GM23338 (cell line): ENCODE measurements at regions not wholly inside any gene's neighbourhood (a gene's known extent, or its start where the extent isn't known, plus 50 kb on each side); places are given as distances from the start of the nearest gene placed in this dataset.
A peak's percentile ranks its signal among the peaks of the same experiment; 100 is the strongest.

ENCODE experiments used
- ATAC-seq: fragments of 200-7000 bp; cut with Tn5 transposase; 3 replicates; pipeline ENCODE4 v1.9.1; 2020
- DNase-seq: peaks from one replicate; pipeline ENCODE4 v3.0.0-alpha.2; 2015; ENCODE audit warnings: low spot score
- H2AFZ ChIP-seq: fragments of 200-600 bp; sonication (generic); 2 replicates; pipeline ENCODE4 v1.8.0; 2016; ENCODE audit warnings: antibody characterized with exemption, mild to moderate bottlenecking, moderate library complexity
- H3F3A ChIP-seq: fragments of 200-600 bp; sonication (generic); replicated peaks from 2 replicates; pipeline ENCODE4 v1.8.0; 2017; ENCODE audit warnings: antibody characterized with exemption, mixed run types, low read depth
- H3K27ac ChIP-seq: fragments of 200-600 bp; sonication (generic); 2 replicates; pipeline ENCODE4 v1.6.1; 2016; ENCODE audit warnings: low read depth
- H3K27me3 ChIP-seq: fragments of 200-600 bp; sonication (generic); 2 replicates; pipeline ENCODE4 v1.8.0; 2016; ENCODE audit warnings: mild to moderate bottlenecking, mixed run types, moderate library complexity; ENCODE audit not compliant: insufficient read depth
- H3K36me3 ChIP-seq: fragments of 200-600 bp; sonication (generic); 2 replicates; pipeline ENCODE4 v1.8.0; 2016; ENCODE audit warnings: mild to moderate bottlenecking; ENCODE audit not compliant: insufficient read depth
- H3K4me1 ChIP-seq: fragments of 200-600 bp; sonication (generic); 2 replicates; pipeline ENCODE4 v1.8.0; 2016; ENCODE audit warnings: mild to moderate bottlenecking, moderate library complexity; ENCODE audit not compliant: insufficient read depth
- H3K4me2 ChIP-seq: fragments of 200-600 bp; sonication (generic); 2 replicates; pipeline ENCODE4 v1.7.1; 2017; ENCODE audit warnings: mixed run types
- H3K4me3 ChIP-seq: fragments of 200-600 bp; sonication (generic); 2 replicates; pipeline ENCODE4 v1.6.1; 2016; ENCODE audit warnings: mixed run types
- H3K79me2 ChIP-seq: fragments of 200-600 bp; sonication (generic); replicated peaks from 2 replicates; pipeline ENCODE4 v1.8.0; 2017; ENCODE audit warnings: mild to moderate bottlenecking; ENCODE audit not compliant: insufficient read depth
- H3K9me2 ChIP-seq: fragments of 200-600 bp; sonication (generic); 2 replicates; pipeline ENCODE4 v1.8.0; 2017; ENCODE audit not compliant: insufficient read depth
- H4K20me1 ChIP-seq: fragments of 200-600 bp; sonication (generic); replicated peaks from 2 replicates; pipeline ENCODE4 v1.8.0; 2017; ENCODE audit warnings: mild to moderate bottlenecking; ENCODE audit not compliant: insufficient read depth
- H3K27ac Mint-ChIP-seq: 2 replicates; pipeline ENCODE4 v1.8.0; 2020; ENCODE audit warnings: inconsistent platforms, mild to moderate bottlenecking, moderate library complexity, mixed read lengths
- H3K27me3 Mint-ChIP-seq: 3 replicates; pipeline ENCODE4 v1.8.0; 2022; ENCODE audit warnings: low read depth, mild to moderate bottlenecking, moderate library complexity, mixed read lengths, inconsistent platforms; ENCODE audit not compliant: insufficient read depth, poor library complexity
- H3K36me3 Mint-ChIP-seq: 3 replicates; pipeline ENCODE4 v1.8.0; 2021; ENCODE audit warnings: low read depth, mild to moderate bottlenecking, inconsistent platforms, moderate library complexity, mixed read lengths
- H3K4me1 Mint-ChIP-seq: 3 replicates; pipeline ENCODE4 v1.8.0; 2020; ENCODE audit warnings: mild to moderate bottlenecking, inconsistent platforms, mixed read lengths
- H3K4me3 Mint-ChIP-seq: 3 replicates; pipeline ENCODE4 v1.8.0; 2021; ENCODE audit warnings: moderate library complexity, mild to moderate bottlenecking, inconsistent platforms, mixed read lengths
- H3K9me3 Mint-ChIP-seq: 3 replicates; pipeline ENCODE4 v1.8.0; 2020; ENCODE audit warnings: moderate library complexity, mild to moderate bottlenecking, inconsistent platforms, mixed read lengths
- CREB1 ChIP-seq: fragments of 250-450 bp; sonication (Bioruptor Pico); IDR thresholded peaks from 2 replicates; pipeline ENCODE4 v1.5.0; 2020; ENCODE audit warnings: low read depth, mild to moderate bottlenecking, moderate library complexity
- ETS1 ChIP-seq: IDR thresholded peaks from 2 replicates; pipeline ENCODE4 v1.6.1; 2016; ENCODE audit warnings: antibody characterized with exemption
- EZH2 ChIP-seq: fragments of 200-600 bp; sonication (generic); IDR thresholded peaks from one replicate; pipeline ENCODE4 v1.8.0; 2017; ENCODE audit warnings: antibody characterized with exemption, mild to moderate bottlenecking, low read depth; ENCODE audit not compliant: unreplicated experiment
- EZH2phosphoT487 ChIP-seq: fragments of 200-600 bp; sonication (generic); IDR thresholded peaks from one replicate; pipeline ENCODE4 v1.8.1; 2018; ENCODE audit warnings: antibody characterized with exemption; ENCODE audit not compliant: unreplicated experiment
- JUNB ChIP-seq: IDR thresholded peaks from one replicate; pipeline ENCODE4 v1.6.1; 2016; ENCODE audit warnings: antibody characterized with exemption; ENCODE audit not compliant: unreplicated experiment
- NANOG ChIP-seq: IDR thresholded peaks from 2 replicates; pipeline ENCODE4 v1.6.1; 2016; ENCODE audit warnings: antibody characterized with exemption, borderline replicate concordance
- POLR2AphosphoS5 ChIP-seq: IDR thresholded peaks from 2 replicates; pipeline ENCODE4 v1.6.1; 2016; ENCODE audit warnings: antibody characterized with exemption, low read depth
- STAT1 ChIP-seq: IDR thresholded peaks from one replicate; pipeline ENCODE4 v1.6.1; 2016; ENCODE audit warnings: antibody characterized with exemption; ENCODE audit not compliant: unreplicated experiment
- ZNF114 ChIP-seq: fragments of 250-450 bp; sonication (Bioruptor Pico); IDR thresholded peaks from 2 replicates; pipeline ENCODE4 v1.5.0; 2020; ENCODE audit warnings: mild to moderate bottlenecking, moderate library complexity
- ZNF331 ChIP-seq: fragments of 250-450 bp; sonication (Bioruptor Pico); IDR thresholded peaks from 2 replicates; pipeline ENCODE4 v1.5.0; 2020; ENCODE audit warnings: low read depth, mild to moderate bottlenecking, moderate library complexity
- TF ChIP-seq, protein P1 (sequence below): fragments of 250-450 bp; sonication (Bioruptor Pico); IDR thresholded peaks from 2 replicates; pipeline ENCODE4 v1.5.0; 2020; ENCODE audit warnings: mild to moderate bottlenecking, moderate library complexity
- TF ChIP-seq, protein P2 (sequence below), 2 experiments: fragments of 200-600 bp in 1 of 2; sonication (generic) in 1 of 2; conservative IDR thresholded peaks; 2 replicates each; pipeline versions ENCODE4 v1.5.1 to v1.6.1; 2016 to 2017; ENCODE audit warnings: antibody characterized with exemption in 2 of 2, low read depth in 2 of 2, mild to moderate bottlenecking in 2 of 2, moderate library complexity in 1 of 2
- TF ChIP-seq, protein P3 (sequence below): IDR thresholded peaks from one replicate; pipeline ENCODE4 v1.6.1; 2018; ENCODE audit warnings: antibody characterized with exemption; ENCODE audit not compliant: unreplicated experiment

DNA sequence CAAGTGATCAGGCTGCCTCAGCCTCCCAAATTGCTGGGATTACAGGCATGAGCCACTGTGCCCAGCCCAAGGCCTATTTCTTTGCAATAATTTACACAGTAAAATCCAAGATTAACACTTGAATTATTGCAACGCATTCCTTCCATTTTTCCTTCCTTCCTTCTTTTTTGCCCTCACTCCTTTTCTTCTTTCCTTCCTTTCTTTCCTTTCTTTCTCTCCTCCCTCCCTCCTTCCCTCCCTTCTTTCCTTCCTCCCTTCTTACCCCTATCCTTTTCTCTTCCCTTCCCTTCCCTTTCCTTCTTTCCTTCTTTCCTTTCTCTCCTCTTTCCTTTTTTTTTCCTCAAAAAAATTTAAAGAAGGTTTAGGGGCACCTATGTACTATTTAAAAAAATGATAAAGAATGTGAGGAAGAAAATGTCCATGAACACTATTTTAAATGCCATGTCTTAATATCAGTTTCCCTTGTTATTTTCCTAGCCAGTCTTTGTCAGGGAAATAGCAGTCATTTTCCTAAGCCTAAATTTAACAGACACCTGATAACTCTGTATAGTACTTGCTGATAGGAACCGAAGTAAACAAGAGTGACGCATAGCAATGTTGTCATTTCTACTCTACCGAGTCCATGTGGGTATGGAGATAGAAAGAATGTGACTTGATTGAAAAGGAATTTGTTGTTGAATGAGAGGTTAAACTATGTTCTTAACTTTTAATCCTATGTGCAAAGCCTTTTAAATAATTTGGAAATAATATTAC lies 79.8 kb upstream of the HMCN1 start:
- Mint-ChIP-seq H3K27me3 (no peaks in the 10 kb centered on the region), H3K36me3 (peaks cover 13% of the 10 kb centered on the region), H3K27ac (no peak overlapping the region), H3K4me1 (no peaks in the 10 kb centered on the region), H3K4me3 (no peak overlapping the region), H3K9me3 (peaks cover 13% of the 10 kb centered on the region)
- no peak overlapping the region for H3K27ac ChIP-seq
- H4K20me1 ChIP-seq = no peaks in the 10 kb centered on the region
- H3K4me2 ChIP-seq = no peak overlapping the region
- ATAC-seq (no peak), DNase-seq (no peak)
- H3K36me3 ChIP-seq = no peaks in the 10 kb centered on the region; the same call in 1 of the 2 replicates
- no peak for TF ChIP-seq ETS1
- TF ChIP-seq CREB1 (CRISPR knock-in tag) = no peak
- TF ChIP-seq, protein P1, sequence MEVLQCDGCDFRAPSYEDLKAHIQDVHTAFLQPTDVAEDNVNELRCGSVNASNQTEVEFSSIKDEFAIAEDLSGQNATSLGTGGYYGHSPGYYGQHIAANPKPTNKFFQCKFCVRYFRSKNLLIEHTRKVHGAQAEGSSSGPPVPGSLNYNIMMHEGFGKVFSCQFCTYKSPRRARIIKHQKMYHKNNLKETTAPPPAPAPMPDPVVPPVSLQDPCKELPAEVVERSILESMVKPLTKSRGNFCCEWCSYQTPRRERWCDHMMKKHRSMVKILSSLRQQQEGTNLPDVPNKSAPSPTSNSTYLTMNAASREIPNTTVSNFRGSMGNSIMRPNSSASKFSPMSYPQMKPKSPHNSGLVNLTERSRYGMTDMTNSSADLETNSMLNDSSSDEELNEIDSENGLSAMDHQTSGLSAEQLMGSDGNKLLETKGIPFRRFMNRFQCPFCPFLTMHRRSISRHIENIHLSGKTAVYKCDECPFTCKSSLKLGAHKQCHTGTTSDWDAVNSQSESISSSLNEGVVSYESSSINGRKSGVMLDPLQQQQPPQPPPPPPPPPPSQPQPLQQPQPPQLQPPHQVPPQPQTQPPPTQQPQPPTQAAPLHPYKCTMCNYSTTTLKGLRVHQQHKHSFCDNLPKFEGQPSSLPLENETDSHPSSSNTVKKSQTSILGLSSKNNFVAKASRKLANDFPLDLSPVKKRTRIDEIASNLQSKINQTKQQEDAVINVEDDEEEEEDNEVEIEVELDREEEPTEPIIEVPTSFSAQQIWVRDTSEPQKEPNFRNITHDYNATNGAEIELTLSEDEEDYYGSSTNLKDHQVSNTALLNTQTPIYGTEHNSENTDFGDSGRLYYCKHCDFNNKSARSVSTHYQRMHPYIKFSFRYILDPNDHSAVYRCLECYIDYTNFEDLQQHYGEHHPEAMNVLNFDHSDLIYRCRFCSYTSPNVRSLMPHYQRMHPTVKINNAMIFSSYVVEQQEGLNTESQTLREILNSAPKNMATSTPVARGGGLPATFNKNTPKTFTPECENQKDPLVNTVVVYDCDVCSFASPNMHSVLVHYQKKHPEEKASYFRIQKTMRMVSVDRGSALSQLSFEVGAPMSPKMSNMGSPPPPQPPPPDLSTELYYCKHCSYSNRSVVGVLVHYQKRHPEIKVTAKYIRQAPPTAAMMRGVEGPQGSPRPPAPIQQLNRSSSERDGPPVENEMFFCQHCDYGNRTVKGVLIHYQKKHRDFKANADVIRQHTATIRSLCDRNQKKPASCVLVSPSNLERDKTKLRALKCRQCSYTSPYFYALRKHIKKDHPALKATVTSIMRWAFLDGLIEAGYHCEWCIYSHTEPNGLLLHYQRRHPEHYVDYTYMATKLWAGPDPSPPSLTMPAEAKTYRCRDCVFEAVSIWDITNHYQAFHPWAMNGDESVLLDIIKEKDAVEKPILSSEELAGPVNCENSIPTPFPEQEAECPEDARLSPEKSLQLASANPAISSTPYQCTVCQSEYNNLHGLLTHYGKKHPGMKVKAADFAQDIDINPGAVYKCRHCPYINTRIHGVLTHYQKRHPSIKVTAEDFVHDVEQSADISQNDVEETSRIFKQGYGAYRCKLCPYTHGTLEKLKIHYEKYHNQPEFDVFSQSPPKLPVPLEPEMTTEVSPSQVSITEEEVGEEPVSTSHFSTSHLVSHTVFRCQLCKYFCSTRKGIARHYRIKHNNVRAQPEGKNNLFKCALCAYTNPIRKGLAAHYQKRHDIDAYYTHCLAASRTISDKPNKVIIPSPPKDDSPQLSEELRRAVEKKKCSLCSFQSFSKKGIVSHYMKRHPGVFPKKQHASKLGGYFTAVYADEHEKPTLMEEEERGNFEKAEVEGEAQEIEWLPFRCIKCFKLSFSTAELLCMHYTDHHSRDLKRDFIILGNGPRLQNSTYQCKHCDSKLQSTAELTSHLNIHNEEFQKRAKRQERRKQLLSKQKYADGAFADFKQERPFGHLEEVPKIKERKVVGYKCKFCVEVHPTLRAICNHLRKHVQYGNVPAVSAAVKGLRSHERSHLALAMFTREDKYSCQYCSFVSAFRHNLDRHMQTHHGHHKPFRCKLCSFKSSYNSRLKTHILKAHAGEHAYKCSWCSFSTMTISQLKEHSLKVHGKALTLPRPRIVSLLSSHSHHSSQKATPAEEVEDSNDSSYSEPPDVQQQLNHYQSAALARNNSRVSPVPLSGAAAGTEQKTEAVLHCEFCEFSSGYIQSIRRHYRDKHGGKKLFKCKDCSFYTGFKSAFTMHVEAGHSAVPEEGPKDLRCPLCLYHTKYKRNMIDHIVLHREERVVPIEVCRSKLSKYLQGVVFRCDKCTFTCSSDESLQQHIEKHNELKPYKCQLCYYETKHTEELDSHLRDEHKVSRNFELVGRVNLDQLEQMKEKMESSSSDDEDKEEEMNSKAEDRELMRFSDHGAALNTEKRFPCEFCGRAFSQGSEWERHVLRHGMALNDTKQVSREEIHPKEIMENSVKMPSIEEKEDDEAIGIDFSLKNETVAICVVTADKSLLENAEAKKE = no peak
- no peak for TF ChIP-seq JUNB
- TF ChIP-seq NANOG = no peak
- no peak for TF ChIP-seq ZNF331 (CRISPR knock-in tag)
- TF ChIP-seq ZNF114 = no peak
- TF ChIP-seq, protein P2, sequence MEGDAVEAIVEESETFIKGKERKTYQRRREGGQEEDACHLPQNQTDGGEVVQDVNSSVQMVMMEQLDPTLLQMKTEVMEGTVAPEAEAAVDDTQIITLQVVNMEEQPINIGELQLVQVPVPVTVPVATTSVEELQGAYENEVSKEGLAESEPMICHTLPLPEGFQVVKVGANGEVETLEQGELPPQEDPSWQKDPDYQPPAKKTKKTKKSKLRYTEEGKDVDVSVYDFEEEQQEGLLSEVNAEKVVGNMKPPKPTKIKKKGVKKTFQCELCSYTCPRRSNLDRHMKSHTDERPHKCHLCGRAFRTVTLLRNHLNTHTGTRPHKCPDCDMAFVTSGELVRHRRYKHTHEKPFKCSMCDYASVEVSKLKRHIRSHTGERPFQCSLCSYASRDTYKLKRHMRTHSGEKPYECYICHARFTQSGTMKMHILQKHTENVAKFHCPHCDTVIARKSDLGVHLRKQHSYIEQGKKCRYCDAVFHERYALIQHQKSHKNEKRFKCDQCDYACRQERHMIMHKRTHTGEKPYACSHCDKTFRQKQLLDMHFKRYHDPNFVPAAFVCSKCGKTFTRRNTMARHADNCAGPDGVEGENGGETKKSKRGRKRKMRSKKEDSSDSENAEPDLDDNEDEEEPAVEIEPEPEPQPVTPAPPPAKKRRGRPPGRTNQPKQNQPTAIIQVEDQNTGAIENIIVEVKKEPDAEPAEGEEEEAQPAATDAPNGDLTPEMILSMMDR (conservative IDR thresholded peaks at IDR 0.05; ENCODE audit: low read depth in 2 of 2) = no peak
- no peak for TF ChIP-seq STAT1
- TF ChIP-seq EZH2phosphoT487 = no peak
- TF ChIP-seq, protein P3, sequence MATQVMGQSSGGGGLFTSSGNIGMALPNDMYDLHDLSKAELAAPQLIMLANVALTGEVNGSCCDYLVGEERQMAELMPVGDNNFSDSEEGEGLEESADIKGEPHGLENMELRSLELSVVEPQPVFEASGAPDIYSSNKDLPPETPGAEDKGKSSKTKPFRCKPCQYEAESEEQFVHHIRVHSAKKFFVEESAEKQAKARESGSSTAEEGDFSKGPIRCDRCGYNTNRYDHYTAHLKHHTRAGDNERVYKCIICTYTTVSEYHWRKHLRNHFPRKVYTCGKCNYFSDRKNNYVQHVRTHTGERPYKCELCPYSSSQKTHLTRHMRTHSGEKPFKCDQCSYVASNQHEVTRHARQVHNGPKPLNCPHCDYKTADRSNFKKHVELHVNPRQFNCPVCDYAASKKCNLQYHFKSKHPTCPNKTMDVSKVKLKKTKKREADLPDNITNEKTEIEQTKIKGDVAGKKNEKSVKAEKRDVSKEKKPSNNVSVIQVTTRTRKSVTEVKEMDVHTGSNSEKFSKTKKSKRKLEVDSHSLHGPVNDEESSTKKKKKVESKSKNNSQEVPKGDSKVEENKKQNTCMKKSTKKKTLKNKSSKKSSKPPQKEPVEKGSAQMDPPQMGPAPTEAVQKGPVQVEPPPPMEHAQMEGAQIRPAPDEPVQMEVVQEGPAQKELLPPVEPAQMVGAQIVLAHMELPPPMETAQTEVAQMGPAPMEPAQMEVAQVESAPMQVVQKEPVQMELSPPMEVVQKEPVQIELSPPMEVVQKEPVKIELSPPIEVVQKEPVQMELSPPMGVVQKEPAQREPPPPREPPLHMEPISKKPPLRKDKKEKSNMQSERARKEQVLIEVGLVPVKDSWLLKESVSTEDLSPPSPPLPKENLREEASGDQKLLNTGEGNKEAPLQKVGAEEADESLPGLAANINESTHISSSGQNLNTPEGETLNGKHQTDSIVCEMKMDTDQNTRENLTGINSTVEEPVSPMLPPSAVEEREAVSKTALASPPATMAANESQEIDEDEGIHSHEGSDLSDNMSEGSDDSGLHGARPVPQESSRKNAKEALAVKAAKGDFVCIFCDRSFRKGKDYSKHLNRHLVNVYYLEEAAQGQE = no peak
- TF ChIP-seq POLR2AphosphoS5 = no peak
- no peak for TF ChIP-seq EZH2
- no peak overlapping the region for H3K4me3 ChIP-seq
- no peaks in the 10 kb centered on the region for H3K9me2 ChIP-seq
- H2AFZ ChIP-seq = 0 out of 2 replicates have a peak overlapping the region, but pooled peaks have one; percentile 58
- no peaks in the 10 kb centered on the region for H3K79me2 ChIP-seq
- H3K4me1 ChIP-seq = no peaks in the 10 kb centered on the region
- no peaks in the 10 kb centered on the region for H3F3A ChIP-seq
- H3K27me3 ChIP-seq = no peaks in the 10 kb centered on the region
